Thoracic aorta (tissue), 2 donors: ENCODE measurements at regions not wholly inside any gene's neighbourhood (a gene's known extent, or its start where the extent isn't known, plus 50 kb on each side); places are given as distances from the start of the nearest gene placed in this dataset.
A peak's percentile ranks its signal among the peaks of the same experiment; 100 is the strongest.

Experiments
- ATAC-seq: fragments of 150-250 bp; one replicate; pipeline ENCODE4 v1.8.0; 2017; ENCODE audit warnings: low read depth; ENCODE audit not compliant: insufficient number of reproducible peaks, low FRiP score
- DNase-seq: peaks from one replicate; pipeline ENCODE4 v3.0.0-alpha.2; 2020; ENCODE audit warnings: low spot score
- H3K27ac ChIP-seq, 2 donors: fragments of 200-600 bp; sonication (generic); 1 replicate in 1 of 2; 2 replicates in 1 of 2; pipeline ENCODE4 v1.5.1; 2016; ENCODE audit warnings: mild to moderate bottlenecking in 2 of 2, moderate library complexity in 2 of 2
- H3K27me3 ChIP-seq: fragments of 200-600 bp; sonication (generic); replicated peaks from 2 replicates; pipeline ENCODE4 v1.6.0; 2016; ENCODE audit warnings: mild to moderate bottlenecking; ENCODE audit not compliant: insufficient read depth
- H3K36me3 ChIP-seq: fragments of 200-600 bp; sonication (generic); one replicate; pipeline ENCODE4 v1.5.1; 2016
- H3K4me1 ChIP-seq, 2 donors: fragments of 200-600 bp; sonication (generic); 1 replicate in 1 of 2; 2 replicates in 1 of 2; pipeline versions ENCODE4 v1.5.1 to v1.6.0; 2016; ENCODE audit warnings: low read depth in 2 of 2, mild to moderate bottlenecking in 1 of 2; ENCODE audit not compliant: control insufficient read depth in 1 of 2
- H3K4me3 ChIP-seq: fragments of 200-600 bp; sonication (generic); 2 replicates; pipeline ENCODE4 v1.5.1; 2016; ENCODE audit warnings: mild to moderate bottlenecking
- H3K9me3 ChIP-seq: fragments of 200-600 bp; sonication (generic); 2 replicates; pipeline ENCODE4 v1.5.1; 2016
- TF ChIP-seq, protein P1 (sequence below): fragments of 200-600 bp; sonication (generic); IDR thresholded peaks from one replicate; pipeline ENCODE4 v1.5.1; 2019; ENCODE audit warnings: antibody characterized with exemption

DNA sequence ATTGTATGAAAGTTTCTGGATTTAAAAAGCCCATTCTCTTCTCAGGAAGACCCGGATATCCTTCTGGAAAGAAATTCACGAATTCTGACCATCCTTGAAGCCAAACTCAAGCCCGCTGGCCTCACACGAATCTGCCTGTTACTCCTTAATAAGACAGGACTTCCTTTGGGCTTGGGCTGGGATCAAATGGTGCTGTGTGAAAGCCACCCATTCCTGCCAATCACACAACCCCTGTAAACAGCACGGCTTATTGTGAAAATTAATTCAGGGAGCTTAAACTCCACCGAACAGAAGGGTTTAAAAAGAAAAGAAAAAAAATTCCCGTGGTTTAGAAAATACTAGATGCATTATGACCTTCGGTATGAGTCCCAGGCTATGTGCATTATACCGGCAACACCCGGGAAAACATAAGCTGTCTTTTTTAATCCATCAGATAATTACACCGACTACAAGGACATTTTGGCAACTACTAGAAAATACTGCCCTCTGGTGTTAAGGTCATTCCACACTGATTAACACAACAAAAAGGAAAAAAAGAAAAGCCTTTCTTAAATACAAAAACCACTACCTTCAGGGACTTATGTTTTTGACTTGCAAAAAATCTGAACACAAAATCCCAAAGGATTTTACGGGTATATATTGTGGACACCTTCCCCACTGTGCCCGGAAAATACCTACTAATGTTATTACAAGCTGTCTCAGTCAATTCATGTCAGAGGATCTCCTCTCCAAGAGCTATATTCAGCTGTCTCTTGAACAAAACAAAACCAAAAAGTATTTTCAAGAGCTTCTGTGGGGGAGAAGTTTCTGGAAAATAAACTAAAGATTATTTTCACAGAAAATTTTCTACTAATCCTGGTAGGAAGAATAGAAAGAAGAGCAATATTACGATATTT lies 76.0 kb upstream of the LSM14A start:
- DNase-seq (no peak), ATAC-seq (no peak)
- no peaks in the 10 kb centered on the region for H3K36me3 ChIP-seq
- H3K9me3 ChIP-seq = no peaks in the 10 kb centered on the region
- TF ChIP-seq, protein P1, sequence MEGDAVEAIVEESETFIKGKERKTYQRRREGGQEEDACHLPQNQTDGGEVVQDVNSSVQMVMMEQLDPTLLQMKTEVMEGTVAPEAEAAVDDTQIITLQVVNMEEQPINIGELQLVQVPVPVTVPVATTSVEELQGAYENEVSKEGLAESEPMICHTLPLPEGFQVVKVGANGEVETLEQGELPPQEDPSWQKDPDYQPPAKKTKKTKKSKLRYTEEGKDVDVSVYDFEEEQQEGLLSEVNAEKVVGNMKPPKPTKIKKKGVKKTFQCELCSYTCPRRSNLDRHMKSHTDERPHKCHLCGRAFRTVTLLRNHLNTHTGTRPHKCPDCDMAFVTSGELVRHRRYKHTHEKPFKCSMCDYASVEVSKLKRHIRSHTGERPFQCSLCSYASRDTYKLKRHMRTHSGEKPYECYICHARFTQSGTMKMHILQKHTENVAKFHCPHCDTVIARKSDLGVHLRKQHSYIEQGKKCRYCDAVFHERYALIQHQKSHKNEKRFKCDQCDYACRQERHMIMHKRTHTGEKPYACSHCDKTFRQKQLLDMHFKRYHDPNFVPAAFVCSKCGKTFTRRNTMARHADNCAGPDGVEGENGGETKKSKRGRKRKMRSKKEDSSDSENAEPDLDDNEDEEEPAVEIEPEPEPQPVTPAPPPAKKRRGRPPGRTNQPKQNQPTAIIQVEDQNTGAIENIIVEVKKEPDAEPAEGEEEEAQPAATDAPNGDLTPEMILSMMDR = peak; percentile 38
- no peaks in the 10 kb centered on the region for H3K4me1 ChIP-seq
- H3K27me3 ChIP-seq = no peaks in the 10 kb centered on the region
- no peak overlapping the region for H3K27ac ChIP-seq
- H3K4me3 ChIP-seq = no peak overlapping the region

DNA sequence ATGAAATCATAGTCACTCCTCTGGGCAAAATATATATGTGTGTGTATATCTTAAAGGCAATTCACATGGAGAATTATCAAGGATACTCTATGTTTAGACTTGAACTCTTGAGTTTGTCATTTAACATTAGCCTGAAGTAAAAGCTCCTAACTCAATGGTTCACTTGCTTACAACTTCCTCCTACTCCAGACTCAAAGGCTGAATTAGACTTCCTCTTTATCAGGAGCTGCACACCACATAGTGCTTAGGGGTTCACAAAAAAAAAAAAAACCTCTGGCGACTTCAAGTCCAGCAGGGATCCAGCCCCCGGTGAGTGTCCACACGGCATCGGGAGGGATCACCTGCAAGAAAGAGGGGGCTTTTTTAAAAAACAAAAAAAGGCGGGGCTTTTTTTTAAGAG lies 68.2 kb upstream of the LSM14A start:
- DNase-seq (no peak), ATAC-seq (no peak)
- TF ChIP-seq, protein P1 = no peak
- Histone ChIP-seq H3K4me1 (no peaks in the 10 kb centered on the region), H3K36me3 (no peaks in the 10 kb centered on the region), H3K4me3 (no peak overlapping the region), H3K9me3 (no peaks in the 10 kb centered on the region), H3K27ac (no peak overlapping the region), H3K27me3 (no peaks in the 10 kb centered on the region)

GRCh38 chr19:34104557-34104956 lies 67.7 kb upstream of the LSM14A start:
- H3K27ac ChIP-seq = no peak overlapping the region
- H3K36me3 ChIP-seq = no peaks in the 10 kb centered on the region
- DNase-seq = no peak
- H3K4me1 ChIP-seq = no peaks in the 10 kb centered on the region
- H3K27me3 ChIP-seq = no peaks in the 10 kb centered on the region
- no peak overlapping the region for H3K4me3 ChIP-seq
- TF ChIP-seq, protein P1 = no peak
- ATAC-seq = no peak
- no peaks in the 10 kb centered on the region for H3K9me3 ChIP-seq

GRCh38 chr19:34109596-34109995 lies 62.7 kb upstream of the LSM14A start:
- H3K27ac ChIP-seq = no peak overlapping the region
- DNase-seq (no peak), ATAC-seq (no peak)
- TF ChIP-seq, protein P1 = no peak
- no peaks in the 10 kb centered on the region for H3K27me3 ChIP-seq
- no peaks in the 10 kb centered on the region for H3K36me3 ChIP-seq
- no peaks in the 10 kb centered on the region for H3K4me1 ChIP-seq
- H3K4me3 ChIP-seq = no peak overlapping the region
- no peaks in the 10 kb centered on the region for H3K9me3 ChIP-seq

DNA sequence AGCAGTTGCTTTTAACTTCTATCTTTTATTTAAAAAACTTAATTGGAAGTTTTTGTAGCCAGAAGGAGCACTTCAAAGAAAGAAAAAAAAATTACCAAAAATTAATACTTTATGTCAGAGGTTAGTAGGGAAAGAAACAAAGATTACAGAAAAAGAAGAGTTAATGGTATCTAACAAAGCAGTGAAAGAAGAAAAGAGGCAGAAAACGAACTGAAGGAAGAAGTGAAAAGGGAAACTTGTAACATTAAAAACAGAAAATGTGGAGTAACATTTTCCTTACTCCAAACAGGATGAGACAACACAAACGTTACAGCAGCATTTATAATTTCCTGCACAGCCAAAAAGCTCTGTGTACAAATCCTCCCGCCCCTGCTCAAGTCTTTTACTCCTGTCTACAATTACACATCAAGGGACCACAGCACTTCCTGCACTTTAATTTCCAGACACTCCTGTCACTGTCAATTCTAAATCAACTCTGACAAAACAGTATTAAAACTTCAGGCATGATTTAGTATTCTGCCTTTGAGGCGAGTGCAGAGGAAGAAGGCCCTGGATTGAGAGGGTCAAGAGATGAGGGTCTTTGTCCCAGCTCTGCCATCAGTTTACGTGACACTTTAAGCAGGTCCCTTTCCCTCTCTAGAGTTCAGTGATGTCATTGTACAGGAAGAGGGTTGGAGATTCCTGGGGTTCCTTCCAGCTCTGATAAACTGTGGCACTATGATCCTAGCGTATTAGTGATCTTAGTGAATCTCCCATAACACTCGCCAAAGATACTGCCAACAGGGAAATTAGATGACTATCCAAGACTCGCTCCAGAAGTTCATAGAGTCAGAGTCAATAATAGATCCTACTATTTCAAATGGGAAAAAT lies 53.2 kb upstream of the LSM14A start:
- H3K36me3 ChIP-seq = no peaks in the 10 kb centered on the region
- TF ChIP-seq, protein P1 = no peak
- DNase-seq (no peak), ATAC-seq (no peak)
- no peaks in the 10 kb centered on the region for H3K27me3 ChIP-seq
- no peak overlapping the region for H3K27ac ChIP-seq
- no peak overlapping the region for H3K4me3 ChIP-seq
- H3K9me3 ChIP-seq = no peaks in the 10 kb centered on the region
- H3K4me1 ChIP-seq = no peaks in the 10 kb centered on the region
